NT2/D1 (cell line): ENCODE measurements at regions not wholly inside any gene's neighbourhood (a gene's known extent, or its start where the extent isn't known, plus 50 kb on each side); places are given as distances from the start of the nearest gene placed in this dataset.

Experiments
- DNase-seq: peaks from one replicate; pipeline ENCODE4 v3.0.0-alpha.2; 2011; ENCODE audit warnings: low read depth, low spot score
- H3K27me3 ChIP-seq: 2 replicates; pipeline ENCODE4 v1.6.0; 2011; ENCODE audit warnings: mild to moderate bottlenecking; ENCODE audit not compliant: insufficient read length, insufficient read depth
- H3K36me3 ChIP-seq: 2 replicates; pipeline ENCODE4 v1.6.1; 2011; ENCODE audit warnings: mild to moderate bottlenecking, low read length, mixed read lengths; ENCODE audit not compliant: insufficient read depth, insufficient read length
- H3K4me1 ChIP-seq: 2 replicates; pipeline ENCODE4 v1.5.1; 2011; ENCODE audit not compliant: insufficient read depth, insufficient read length
- H3K4me3 ChIP-seq: 2 replicates; pipeline ENCODE4 v1.5.1; 2011; ENCODE audit warnings: low read depth; ENCODE audit not compliant: insufficient read length
- H3K9ac ChIP-seq: 2 replicates; pipeline ENCODE4 v1.6.0; 2011; ENCODE audit warnings: low read depth; ENCODE audit not compliant: insufficient read length
- H3K9me3 ChIP-seq: 2 replicates; pipeline ENCODE4 v1.5.1; 2011; ENCODE audit warnings: mild to moderate bottlenecking, low read length; ENCODE audit not compliant: insufficient read depth
- SUZ12 ChIP-seq: IDR thresholded peaks from 2 replicates; pipeline ENCODE4 v1.6.1; 2011; ENCODE audit not compliant: insufficient read length, insufficient read depth; ENCODE audit errors: extremely low read depth
- YY1 ChIP-seq: IDR thresholded peaks from 2 replicates; pipeline ENCODE4 v1.6.1; 2011; ENCODE audit not compliant: insufficient read length, insufficient read depth
- ZNF274 ChIP-seq: IDR thresholded peaks from 2 replicates; pipeline ENCODE4 v1.6.1; 2011; ENCODE audit warnings: mild to moderate bottlenecking, low read depth, low read length

DNA sequence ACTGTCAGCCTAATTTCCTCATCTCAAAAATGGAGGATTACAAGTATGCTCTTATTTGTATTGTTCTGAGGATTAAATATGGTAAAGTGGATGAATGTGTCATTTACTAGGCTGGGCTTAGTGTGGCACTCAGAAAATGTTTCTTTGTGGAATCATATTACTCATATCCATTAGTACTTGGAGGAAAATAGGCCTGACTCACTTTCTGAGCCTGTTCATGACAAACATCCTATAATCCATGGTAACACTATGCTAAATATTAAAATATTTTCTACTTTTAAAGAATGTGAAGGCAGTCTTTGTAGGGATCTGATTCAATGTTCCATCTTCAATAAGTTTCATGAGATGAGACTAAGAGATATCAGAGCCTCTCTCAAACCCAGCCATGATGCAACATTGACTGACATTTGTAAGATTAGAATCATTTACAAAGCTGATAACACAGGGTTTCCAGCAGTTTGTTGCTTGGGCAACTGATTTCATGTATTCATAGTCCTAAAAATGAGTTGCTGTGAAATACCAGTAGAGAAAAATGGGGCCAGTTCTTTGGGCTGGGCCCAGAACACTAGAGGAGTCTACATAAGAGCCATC, 1048.5 kb downstream of the NTRK3 start:
- H3K4me1 ChIP-seq, result no peaks in the 10 kb centered on the region
- H3K4me3 ChIP-seq, result no peak overlapping the region
- H3K27me3 ChIP-seq, result no peaks in the 10 kb centered on the region
- TF ChIP-seq SUZ12 (no peak), YY1 (no peak), ZNF274 (no peak)
- no peaks in the 10 kb centered on the region for H3K36me3 ChIP-seq
- no peak overlapping the region for H3K9ac ChIP-seq
- DNase-seq, result no peak
- H3K9me3 ChIP-seq, result no peaks in the 10 kb centered on the region; the same call in 1 of the 2 replicates

DNA sequence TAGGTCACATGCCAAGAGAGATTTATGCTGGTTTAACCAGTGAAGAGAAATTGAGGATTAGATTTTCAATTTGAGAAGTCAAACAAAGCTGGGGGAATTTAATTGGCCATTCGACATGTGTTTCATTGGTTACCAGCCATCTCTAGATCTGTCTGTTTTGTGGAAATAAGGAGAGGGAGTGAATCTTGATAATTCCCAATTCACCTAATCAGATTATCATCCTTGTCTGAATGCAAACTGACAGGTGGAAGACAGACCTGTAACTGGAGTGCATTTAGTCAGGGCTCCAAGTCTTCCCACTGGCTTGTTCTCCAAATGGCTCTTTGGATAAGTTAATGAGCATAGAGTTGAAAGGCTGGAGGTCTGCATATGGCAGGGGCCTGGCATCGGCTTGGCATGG, 1049.3 kb downstream of the NTRK3 start:
- no peaks in the 10 kb centered on the region for H3K9me3 ChIP-seq
- no peak overlapping the region for H3K9ac ChIP-seq
- DNase-seq, result no peak
- H3K36me3 ChIP-seq, result no peaks in the 10 kb centered on the region
- no peak overlapping the region for H3K4me3 ChIP-seq
- H3K4me1 ChIP-seq, result no peaks in the 10 kb centered on the region
- no peaks in the 10 kb centered on the region for H3K27me3 ChIP-seq
- TF ChIP-seq SUZ12 (no peak), ZNF274 (no peak), YY1 (no peak)

DNA sequence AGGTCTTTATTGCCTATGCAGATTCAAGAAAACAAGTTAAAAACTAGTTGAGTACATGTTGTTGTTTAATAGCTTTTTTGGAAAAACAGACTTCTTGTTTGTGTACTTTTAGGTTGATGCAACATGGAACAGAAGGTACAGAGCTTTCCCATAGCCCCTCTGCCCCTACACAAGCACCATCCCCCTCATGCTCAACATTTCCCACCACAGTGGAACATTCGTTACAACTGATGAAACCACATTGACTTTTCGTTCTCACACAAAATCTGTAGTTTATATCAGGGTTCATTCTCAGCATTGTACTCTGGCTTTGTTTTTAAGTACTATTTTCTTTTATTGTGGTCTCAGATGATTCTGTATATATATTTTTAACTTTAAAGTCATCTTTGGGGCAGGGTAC, 1054.6 kb downstream of the NTRK3 start:
- DNase-seq, result no peak
- no peak overlapping the region for H3K9ac ChIP-seq

DNA sequence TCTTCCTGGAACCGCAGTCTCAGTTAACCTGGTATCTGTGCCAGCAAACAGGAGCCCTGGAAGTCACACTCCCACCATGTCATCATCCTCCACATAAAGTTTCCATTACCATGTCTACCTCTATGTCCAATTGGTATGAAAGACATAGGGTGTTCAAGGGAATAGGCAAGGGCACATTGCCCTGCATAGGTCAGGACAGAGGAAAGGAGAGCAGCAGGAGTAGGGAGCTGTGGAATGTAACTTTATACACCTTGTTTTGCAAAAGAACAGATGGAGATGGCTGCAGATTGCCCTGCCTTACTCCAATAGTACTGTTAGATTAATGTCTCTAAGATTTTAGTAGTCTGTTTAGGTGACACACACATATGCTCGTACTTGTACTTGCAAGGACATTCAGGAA, 1056.4 kb downstream of the NTRK3 start:
- Histone ChIP-seq H3K9me3 (no peaks in the 10 kb centered on the region), H3K27me3 (no peaks in the 10 kb centered on the region), H3K4me3 (no peak overlapping the region), H3K36me3 (no peaks in the 10 kb centered on the region), H3K4me1 (peaks cover 2% of the 10 kb centered on the region), H3K9ac (no peak overlapping the region)
- no peak for TF ChIP-seq ZNF274
- TF ChIP-seq YY1, result no peak
- no peak for TF ChIP-seq SUZ12
- DNase-seq, result no peak

More for the DNA sequence above, 1054.6 kb downstream of the NTRK3 start:
- H3K9me3 ChIP-seq, result no peaks in the 10 kb centered on the region
- no peaks in the 10 kb centered on the region for H3K27me3 ChIP-seq
- H3K4me3 ChIP-seq, result no peak overlapping the region
- H3K4me1 ChIP-seq, result no peaks in the 10 kb centered on the region
- TF ChIP-seq SUZ12 (no peak), ZNF274 (no peak), YY1 (no peak)
- H3K36me3 ChIP-seq, result no peaks in the 10 kb centered on the region

DNA sequence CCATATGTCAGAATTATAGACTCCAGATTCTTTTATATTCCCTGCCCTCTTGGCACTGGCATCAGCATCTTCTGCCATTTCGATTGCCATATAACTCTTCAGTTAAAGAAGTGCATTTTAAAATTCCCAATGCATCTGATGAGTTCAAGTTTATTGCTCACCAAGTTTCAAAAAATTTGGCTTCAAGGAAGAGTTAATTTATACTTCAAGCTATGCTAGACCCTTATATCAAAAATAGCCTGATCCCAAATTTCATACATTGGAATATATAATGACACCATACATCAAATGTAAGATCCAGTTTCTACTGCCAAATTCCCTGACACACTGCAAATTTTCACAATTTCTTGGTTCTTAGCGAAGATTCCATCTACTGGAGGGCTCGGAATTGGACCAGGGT, 1058.6 kb downstream of the NTRK3 start:
- no peak for DNase-seq
- Histone ChIP-seq H3K9ac (no peak overlapping the region), H3K4me3 (no peak overlapping the region), H3K27me3 (no peaks in the 10 kb centered on the region), H3K4me1 (peaks cover 2% of the 10 kb centered on the region), H3K36me3 (no peaks in the 10 kb centered on the region), H3K9me3 (no peaks in the 10 kb centered on the region)
- TF ChIP-seq ZNF274 (no peak), SUZ12 (no peak), YY1 (no peak)

DNA sequence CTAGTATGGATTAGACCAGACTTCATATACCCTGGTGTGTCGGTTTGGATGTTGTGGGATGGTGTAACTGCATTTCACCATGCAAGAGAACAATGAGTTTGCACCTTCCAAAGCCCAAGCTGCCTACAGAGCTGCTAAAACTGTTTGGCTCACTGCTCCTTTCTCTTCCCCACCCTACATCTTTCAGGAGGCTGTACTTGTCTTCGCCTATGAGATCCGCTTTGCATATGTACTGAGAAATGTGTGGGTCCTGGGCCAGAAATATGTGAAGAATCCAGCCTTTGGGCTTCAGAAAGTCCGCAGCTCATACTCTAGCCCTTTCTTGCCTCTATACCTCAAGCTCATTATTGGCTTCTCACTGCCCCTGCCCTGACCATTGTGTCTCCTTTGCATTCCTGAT, 1060.0 kb downstream of the NTRK3 start:
- no peaks in the 10 kb centered on the region for H3K27me3 ChIP-seq
- H3K4me3 ChIP-seq, result no peak overlapping the region
- TF ChIP-seq YY1 (no peak), ZNF274 (no peak), SUZ12 (no peak)
- no peak overlapping the region for H3K9ac ChIP-seq
- H3K36me3 ChIP-seq, result no peaks in the 10 kb centered on the region
- DNase-seq, result peak; percentile 20
- H3K4me1 ChIP-seq, result peaks cover 2% of the 10 kb centered on the region
- no peaks in the 10 kb centered on the region for H3K9me3 ChIP-seq

DNA sequence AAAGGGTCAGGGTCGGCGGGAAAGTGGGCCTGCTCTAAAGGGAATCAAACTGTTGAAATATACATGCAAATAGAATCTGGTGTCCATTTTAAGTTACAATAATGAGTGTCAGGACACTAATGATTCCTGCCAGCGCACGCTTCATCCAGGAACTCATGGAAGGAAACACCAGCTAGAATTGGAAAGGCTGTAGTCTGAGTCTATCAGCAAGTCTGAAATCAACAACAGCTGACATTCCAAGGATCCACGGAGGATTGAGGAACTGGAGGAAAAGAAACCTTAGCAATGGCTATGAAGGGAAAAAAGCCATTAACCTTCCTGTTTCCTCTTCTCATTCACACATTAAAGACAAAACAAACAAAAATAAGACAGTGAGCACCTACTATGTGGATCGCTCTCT, 1063.1 kb downstream of the NTRK3 start:
- TF ChIP-seq SUZ12, result no peak
- TF ChIP-seq YY1, result no peak
- no peak for TF ChIP-seq ZNF274
- no peaks in the 10 kb centered on the region for H3K36me3 ChIP-seq

DNA sequence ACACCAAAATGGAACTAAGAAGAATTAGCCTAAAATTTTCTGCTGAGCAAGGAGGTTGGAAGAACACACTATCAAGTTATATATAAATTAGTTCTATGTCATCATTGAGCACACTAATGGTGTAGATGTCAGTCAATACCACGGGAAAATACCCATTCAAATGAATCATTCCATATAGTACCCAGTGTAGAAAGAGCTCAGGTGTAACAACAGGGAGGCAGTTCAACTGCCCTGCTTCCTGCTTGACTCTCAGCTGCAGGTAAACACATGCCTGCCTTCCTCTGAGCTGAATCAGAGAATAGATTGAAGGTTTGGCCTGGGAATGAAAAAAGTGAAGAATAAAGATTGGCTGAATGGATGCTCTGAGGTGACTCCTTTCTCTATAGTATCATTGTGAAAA, 1088.0 kb downstream of the AGBL1 start:
- Histone ChIP-seq H3K36me3 (no peaks in the 10 kb centered on the region), H3K27me3 (no peaks in the 10 kb centered on the region), H3K9ac (no peak overlapping the region), H3K4me3 (no peak overlapping the region), H3K4me1 (no peaks in the 10 kb centered on the region), H3K9me3 (no peaks in the 10 kb centered on the region)
- DNase-seq, result no peak
- TF ChIP-seq ZNF274, result no peak
- TF ChIP-seq SUZ12, result no peak
- no peak for TF ChIP-seq YY1

More for the DNA sequence above, 1063.1 kb downstream of the NTRK3 start:
- H3K27me3 ChIP-seq, result no peaks in the 10 kb centered on the region
- DNase-seq, result no peak
- peaks cover 2% of the 10 kb centered on the region for H3K4me1 ChIP-seq
- no peak overlapping the region for H3K9ac ChIP-seq
- no peaks in the 10 kb centered on the region for H3K9me3 ChIP-seq
- no peak overlapping the region for H3K4me3 ChIP-seq
